CD14-positive monocyte (primary cell): ENCODE measurements at regions not wholly inside any gene's neighbourhood (a gene's known extent, or its start where the extent isn't known, plus 50 kb on each side); places are given as distances from the start of the nearest gene placed in this dataset.

Experiments
- DNase-seq, 3 donors: peaks; one replicate each; pipeline ENCODE4 v3.0.0-alpha.2; 2011 to 2022
- H2AFZ ChIP-seq: 2 replicates; pipeline ENCODE4 v1.6.0; 2012; ENCODE audit warnings: mild to moderate bottlenecking, low read depth, low read length, inconsistent platforms; ENCODE audit not compliant: insufficient read depth, poor library complexity, severe bottlenecking
- H3K27ac ChIP-seq, 2 donors: 1 replicate in 1 of 2; 2 replicates in 1 of 2; pipeline ENCODE4 v1.5.1; 2012 to 2013; ENCODE audit warnings: low read length in 2 of 2, control low read depth in 1 of 2, inconsistent platforms in 1 of 2, low read depth in 1 of 2, mild to moderate bottlenecking in 1 of 2
- H3K27me3 ChIP-seq, 2 donors: one replicate each; pipeline versions ENCODE4 v1.6.0 to v1.6.1; 2011 to 2013; ENCODE audit warnings: low read length in 2 of 2; ENCODE audit not compliant: control insufficient read depth in 2 of 2, insufficient read depth in 2 of 2
- H3K36me3 ChIP-seq, 2 donors: replicated peaks in 1 of 2; 1 replicate in 1 of 2; 2 replicates in 1 of 2; pipeline versions ENCODE4 v1.5.1 to v1.6.1; 2012 to 2013; ENCODE audit warnings: low read length in 2 of 2, control low read depth in 1 of 2, inconsistent platforms in 1 of 2, mild to moderate bottlenecking in 1 of 2; ENCODE audit not compliant: insufficient read depth in 2 of 2, control insufficient read depth in 1 of 2
- H3K4me1 ChIP-seq, 2 donors: 1 replicate in 1 of 2; 2 replicates in 1 of 2; pipeline versions ENCODE4 v1.5.1 to v1.6.1; 2012 to 2013; ENCODE audit warnings: low read length in 2 of 2, control low read depth in 1 of 2, inconsistent platforms in 1 of 2, mild to moderate bottlenecking in 1 of 2, moderate library complexity in 1 of 2; ENCODE audit not compliant: insufficient read depth in 2 of 2, control insufficient read depth in 1 of 2
- H3K4me2 ChIP-seq: replicated peaks from 2 replicates; pipeline ENCODE3; 2012; ENCODE audit warnings: low read length, moderate library complexity, mild to moderate bottlenecking; ENCODE audit not compliant: poor library complexity, severe bottlenecking; ENCODE audit errors: extremely low read depth
- H3K4me3 ChIP-seq, 3 experiments: fragments of 200-600 bp in 1 of 3; sonication (generic) in 1 of 3; replicated peaks in 1 of 3; 1 replicate in 2 of 3; 2 replicates in 1 of 3; pipeline ENCODE4 v1.5.1; 2011 to 2013; ENCODE audit warnings: low read length in 3 of 3, mild to moderate bottlenecking in 3 of 3, control low read depth in 2 of 3, low read depth in 2 of 3, inconsistent platforms in 1 of 3, moderate library complexity in 1 of 3
- H3K79me2 ChIP-seq: 2 replicates; pipeline ENCODE4 v1.6.0; 2012; ENCODE audit warnings: mild to moderate bottlenecking, control low read depth, inconsistent platforms, low read length, moderate library complexity; ENCODE audit not compliant: insufficient read depth
- H3K9ac ChIP-seq: 2 replicates; pipeline ENCODE4 v1.6.0; 2017; ENCODE audit warnings: low read length, mild to moderate bottlenecking; ENCODE audit not compliant: insufficient read depth, poor library complexity, severe bottlenecking
- H3K9me3 ChIP-seq, 2 donors: replicated peaks in 1 of 2; 1 replicate in 1 of 2; 2 replicates in 1 of 2; pipeline versions ENCODE4 v1.5.1 to v1.6.1; 2012 to 2013; ENCODE audit warnings: low read length in 2 of 2, control low read depth in 1 of 2; ENCODE audit not compliant: control insufficient read depth in 1 of 2, insufficient read depth in 1 of 2
- H4K20me1 ChIP-seq: 2 replicates; pipeline ENCODE4 v1.6.0; 2012; ENCODE audit warnings: mild to moderate bottlenecking, low read length, control low read depth, moderate library complexity; ENCODE audit not compliant: insufficient read depth
- H3K27ac Mint-ChIP-seq, 7 donors: one replicate each; pipeline ENCODE4 v1.8.0; 2020; ENCODE audit warnings: mild to moderate bottlenecking in 7 of 7, mixed read lengths in 7 of 7, moderate library complexity in 6 of 7, inconsistent platforms in 2 of 7
- H3K27me3 Mint-ChIP-seq, 3 donors: one replicate each; pipeline ENCODE4 v1.8.0; 2021 to 2022; ENCODE audit warnings: low read depth in 3 of 3, mild to moderate bottlenecking in 3 of 3, mixed read lengths in 3 of 3, moderate library complexity in 3 of 3, inconsistent platforms in 1 of 3
- H3K36me3 Mint-ChIP-seq, 2 donors: one replicate each; pipeline ENCODE4 v1.8.0; 2020; ENCODE audit warnings: mixed read lengths in 2 of 2, inconsistent platforms in 1 of 2, mild to moderate bottlenecking in 1 of 2
- H3K4me1 Mint-ChIP-seq: one replicate; pipeline ENCODE4 v1.8.0; 2020; ENCODE audit warnings: mild to moderate bottlenecking, mixed read lengths
- H3K4me3 Mint-ChIP-seq, 2 donors: one replicate each; pipeline ENCODE4 v1.8.0; 2020; ENCODE audit warnings: mild to moderate bottlenecking in 2 of 2, mixed read lengths in 2 of 2, moderate library complexity in 1 of 2
- H3K9me3 Mint-ChIP-seq, 7 donors: one replicate each; pipeline ENCODE4 v1.8.0; 2020 to 2022; ENCODE audit warnings: mixed read lengths in 7 of 7, mild to moderate bottlenecking in 6 of 7, moderate library complexity in 6 of 7, inconsistent platforms in 2 of 7
- WGBS: methylation state at CpG from one replicate; pipeline ENCODE4 v1.1.5; 2013; ENCODE audit warnings: missing lambda C conversion rate; ENCODE audit not compliant: insufficient coverage; 5-methylcytosine and 5-hydroxymethylcytosine counted together
- intact Hi-C, 2 donors: fragments of 100-400 bp; cut with micrococcal nuclease; formaldehyde crosslinking; loops; one replicate each; pipeline versions ENCODE4 v1.15.0 to v1.15.1; 2023
- TF ChIP-seq, protein P1 (sequence below): fragments of 200-600 bp; IDR thresholded peaks from one replicate; pipeline ENCODE4 v1.8.0; 2022; ENCODE audit warnings: antibody characterized with exemption, mild to moderate bottlenecking

- H2AFZ ChIP-seq = no peak overlapping the region
- no peak overlapping the region for H3K4me3 Mint-ChIP-seq
- H3K27me3 Mint-ChIP-seq = peaks cover 0 to 1% (median 0%) of the 10 kb centered on the region in 3 donors
- peak overlapping the region in 1 of 7 donors; percentile 82 for H3K27ac Mint-ChIP-seq
- no peaks in the 10 kb centered on the region for H3K79me2 ChIP-seq
- H3K4me2 ChIP-seq = no peak overlapping the region
- H3K4me1 ChIP-seq = no peaks in the 10 kb centered on the region
- no peaks in the 10 kb centered on the region for H3K36me3 ChIP-seq
- no peaks in the 10 kb centered on the region for H3K36me3 Mint-ChIP-seq
- no peaks in the 10 kb centered on the region for H3K9me3 ChIP-seq
- no peak overlapping the region for H3K27ac ChIP-seq
- no peak overlapping the region for H3K4me3 ChIP-seq
- intact Hi-C loops = no loop called here
- 100% methylated on average over 2 of the region's 5 CpGs for WGBS
- no peak overlapping the region for H3K9ac ChIP-seq
- no peak for DNase-seq
- H3K27me3 ChIP-seq = no peaks in the 10 kb centered on the region
- H4K20me1 ChIP-seq = no peaks in the 10 kb centered on the region
- TF ChIP-seq, protein P1, sequence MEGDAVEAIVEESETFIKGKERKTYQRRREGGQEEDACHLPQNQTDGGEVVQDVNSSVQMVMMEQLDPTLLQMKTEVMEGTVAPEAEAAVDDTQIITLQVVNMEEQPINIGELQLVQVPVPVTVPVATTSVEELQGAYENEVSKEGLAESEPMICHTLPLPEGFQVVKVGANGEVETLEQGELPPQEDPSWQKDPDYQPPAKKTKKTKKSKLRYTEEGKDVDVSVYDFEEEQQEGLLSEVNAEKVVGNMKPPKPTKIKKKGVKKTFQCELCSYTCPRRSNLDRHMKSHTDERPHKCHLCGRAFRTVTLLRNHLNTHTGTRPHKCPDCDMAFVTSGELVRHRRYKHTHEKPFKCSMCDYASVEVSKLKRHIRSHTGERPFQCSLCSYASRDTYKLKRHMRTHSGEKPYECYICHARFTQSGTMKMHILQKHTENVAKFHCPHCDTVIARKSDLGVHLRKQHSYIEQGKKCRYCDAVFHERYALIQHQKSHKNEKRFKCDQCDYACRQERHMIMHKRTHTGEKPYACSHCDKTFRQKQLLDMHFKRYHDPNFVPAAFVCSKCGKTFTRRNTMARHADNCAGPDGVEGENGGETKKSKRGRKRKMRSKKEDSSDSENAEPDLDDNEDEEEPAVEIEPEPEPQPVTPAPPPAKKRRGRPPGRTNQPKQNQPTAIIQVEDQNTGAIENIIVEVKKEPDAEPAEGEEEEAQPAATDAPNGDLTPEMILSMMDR = no peak
- H3K4me1 Mint-ChIP-seq = no peaks in the 10 kb centered on the region
- H3K9me3 Mint-ChIP-seq = no peaks in the 10 kb centered on the region
Observed at GRCh38 chr15:62618846-62619504, 423.6 kb upstream of the TPM1 start.

DNA sequence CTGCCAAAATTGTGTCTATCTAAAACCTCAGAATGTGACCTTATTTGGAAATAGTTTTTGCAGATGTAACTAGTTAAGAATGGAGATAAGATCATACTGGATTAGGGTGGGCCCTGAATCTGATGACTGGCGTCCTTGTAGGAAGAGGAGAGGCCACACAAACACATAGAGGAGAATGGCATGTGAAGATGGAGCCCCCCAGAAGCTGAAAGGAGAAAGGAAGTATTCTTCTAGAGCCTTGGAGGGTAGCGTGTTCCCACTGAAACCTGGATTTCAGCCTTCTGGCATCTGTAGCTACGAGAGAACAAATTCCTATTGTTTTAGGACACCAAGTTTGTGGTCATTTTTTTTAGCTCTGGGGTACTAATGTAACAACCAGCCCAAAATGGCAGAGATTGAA is 423.0 kb upstream of the TPM1 start:
- no peak for DNase-seq
- Mint-ChIP-seq H3K27me3 (peaks cover 0 to 1% (median 0%) of the 10 kb centered on the region in 3 donors), H3K36me3 (no peaks in the 10 kb centered on the region), H3K4me1 (no peaks in the 10 kb centered on the region), H3K9me3 (no peaks in the 10 kb centered on the region), H3K27ac (no peak overlapping the region), H3K4me3 (no peak overlapping the region)
- Histone ChIP-seq H3K79me2 (no peaks in the 10 kb centered on the region), H3K4me1 (no peaks in the 10 kb centered on the region), H3K36me3 (no peaks in the 10 kb centered on the region), H3K9me3 (no peaks in the 10 kb centered on the region), H3K4me3 (no peak overlapping the region), H3K27ac (no peak overlapping the region), H3K27me3 (no peaks in the 10 kb centered on the region), H2AFZ (no peak overlapping the region), H3K4me2 (no peak overlapping the region), H4K20me1 (no peaks in the 10 kb centered on the region), H3K9ac (no peak overlapping the region)
- 97% methylated on average over 3 of the region's 3 CpGs for WGBS
- TF ChIP-seq, protein P1 = no peak
- intact Hi-C loops = no loop called here
